Peyer's patch (tissue), 4 donors: ENCODE measurements at regions not wholly inside any gene's neighbourhood (a gene's known extent, or its start where the extent isn't known, plus 50 kb on each side); places are given as distances from the start of the nearest gene placed in this dataset.

Experiments used
- DNase-seq, 3 donors: peaks; one replicate each; pipeline ENCODE4 v3.0.0-alpha.2; 2017 to 2019
- H3K27ac ChIP-seq, 4 donors: fragments of 200-600 bp; sonication (generic); one replicate each; pipeline ENCODE4 v1.5.1; 2016 to 2019
- H3K27me3 ChIP-seq, 2 donors: fragments of 200-600 bp; sonication (generic); one replicate each; pipeline ENCODE4 v1.5.1; 2019
- H3K36me3 ChIP-seq, 3 donors: fragments of 200-600 bp; sonication (generic); one replicate each; pipeline ENCODE4 v1.5.1; 2016 to 2019
- H3K4me1 ChIP-seq, 4 donors: fragments of 200-600 bp; sonication (generic); one replicate each; pipeline ENCODE4 v1.5.1; 2016 to 2019
- H3K4me3 ChIP-seq, 4 donors: fragments of 200-600 bp; sonication (generic); 1 replicate in 3 of 4; 2 replicates in 1 of 4; pipeline ENCODE4 v1.5.1; 2016 to 2019; ENCODE audit warnings: mild to moderate bottlenecking in 1 of 4
- H3K9me3 ChIP-seq, 4 donors: fragments of 200-600 bp; sonication (generic); one replicate each; pipeline ENCODE4 v1.5.1; 2016 to 2019; ENCODE audit warnings: mild to moderate bottlenecking in 1 of 4
- POLR2A ChIP-seq, 2 donors: fragments of 450-650 bp; IDR thresholded peaks; one replicate each; pipeline ENCODE4 v1.5.1; 2017; ENCODE audit warnings: antibody characterized with exemption in 2 of 2, mild to moderate bottlenecking in 2 of 2, moderate library complexity in 2 of 2
- small RNA-seq, 2 donors: library from RNA; depleted of rRNA; stranded (forward); fragments of <200 nt; gene quantifications; one replicate each; pipeline ENCODE3, GENCODE V24; 2016
- TF ChIP-seq, protein P1 (sequence below), 6 experiments: fragments of 450-650 bp in 4 of 6; fragments of 200-600 bp in 2 of 6; sonication (generic) in 1 of 6; IDR thresholded peaks; one replicate each; pipeline ENCODE4 v1.5.1; 2017 to 2019; ENCODE audit warnings: antibody characterized with exemption in 6 of 6, mild to moderate bottlenecking in 3 of 6, moderate library complexity in 1 of 6

GRCh38 chr6:99013145-99013544 is 65.4 kb upstream of the FBXL4 start:
- no peaks in the 10 kb centered on the region for H3K4me1 ChIP-seq
- no peaks in the 10 kb centered on the region for H3K27me3 ChIP-seq
- H3K9me3 ChIP-seq = no peaks in the 10 kb centered on the region
- no peak for DNase-seq
- H3K4me3 ChIP-seq = no peak overlapping the region
- TF ChIP-seq POLR2A (IDR thresholded peaks at IDR 0.05) = no peak
- TF ChIP-seq, protein P1, sequence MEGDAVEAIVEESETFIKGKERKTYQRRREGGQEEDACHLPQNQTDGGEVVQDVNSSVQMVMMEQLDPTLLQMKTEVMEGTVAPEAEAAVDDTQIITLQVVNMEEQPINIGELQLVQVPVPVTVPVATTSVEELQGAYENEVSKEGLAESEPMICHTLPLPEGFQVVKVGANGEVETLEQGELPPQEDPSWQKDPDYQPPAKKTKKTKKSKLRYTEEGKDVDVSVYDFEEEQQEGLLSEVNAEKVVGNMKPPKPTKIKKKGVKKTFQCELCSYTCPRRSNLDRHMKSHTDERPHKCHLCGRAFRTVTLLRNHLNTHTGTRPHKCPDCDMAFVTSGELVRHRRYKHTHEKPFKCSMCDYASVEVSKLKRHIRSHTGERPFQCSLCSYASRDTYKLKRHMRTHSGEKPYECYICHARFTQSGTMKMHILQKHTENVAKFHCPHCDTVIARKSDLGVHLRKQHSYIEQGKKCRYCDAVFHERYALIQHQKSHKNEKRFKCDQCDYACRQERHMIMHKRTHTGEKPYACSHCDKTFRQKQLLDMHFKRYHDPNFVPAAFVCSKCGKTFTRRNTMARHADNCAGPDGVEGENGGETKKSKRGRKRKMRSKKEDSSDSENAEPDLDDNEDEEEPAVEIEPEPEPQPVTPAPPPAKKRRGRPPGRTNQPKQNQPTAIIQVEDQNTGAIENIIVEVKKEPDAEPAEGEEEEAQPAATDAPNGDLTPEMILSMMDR (IDR thresholded peaks at IDR 0.05) = no peak
- H3K36me3 ChIP-seq = no peaks in the 10 kb centered on the region
- no peak overlapping the region for H3K27ac ChIP-seq

GRCh38 chr6:99011151-99011550 is 63.4 kb upstream of the FBXL4 start:
- H3K4me1 ChIP-seq = no peaks in the 10 kb centered on the region
- H3K4me3 ChIP-seq = no peak overlapping the region
- no peak for DNase-seq
- no peaks in the 10 kb centered on the region for H3K9me3 ChIP-seq
- H3K36me3 ChIP-seq = no peaks in the 10 kb centered on the region
- H3K27ac ChIP-seq = no peak overlapping the region
- no peaks in the 10 kb centered on the region for H3K27me3 ChIP-seq
- TF ChIP-seq, protein P1 (IDR thresholded peaks at IDR 0.05) = no peak
- TF ChIP-seq POLR2A (IDR thresholded peaks at IDR 0.05) = no peak

GRCh38 chr6:99002831-99003230 is 55.1 kb upstream of the FBXL4 start:
- no peaks in the 10 kb centered on the region for H3K4me1 ChIP-seq
- H3K36me3 ChIP-seq = no peaks in the 10 kb centered on the region
- no peak overlapping the region for H3K4me3 ChIP-seq
- DNase-seq = no peak
- no peak overlapping the region for H3K27ac ChIP-seq
- H3K9me3 ChIP-seq = no peaks in the 10 kb centered on the region
- no peaks in the 10 kb centered on the region for H3K27me3 ChIP-seq
- TF ChIP-seq POLR2A (IDR thresholded peaks at IDR 0.05) = no peak
- TF ChIP-seq, protein P1 (IDR thresholded peaks at IDR 0.05) = no peak

DNA sequence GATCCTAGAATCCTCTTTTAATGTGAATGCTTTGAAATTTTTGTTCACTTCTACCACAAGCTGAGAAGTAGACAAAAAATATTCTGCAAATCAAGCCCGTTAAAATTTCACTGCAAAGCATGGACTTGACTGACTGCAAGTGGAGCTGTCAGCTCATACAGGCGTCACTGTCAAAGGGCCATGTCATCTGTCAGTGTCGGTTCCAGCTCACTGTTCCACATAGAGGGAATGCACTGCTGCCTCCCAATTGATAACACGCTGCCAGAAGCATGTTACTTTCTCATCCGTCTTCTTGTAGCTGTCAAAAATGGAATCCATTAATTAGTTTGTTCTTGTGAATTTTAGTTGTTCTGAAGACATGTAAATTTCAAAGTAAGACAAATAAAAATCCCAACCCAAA is 50.4 kb upstream of the FBXL4 start:
- no peak overlapping the region for H3K4me3 ChIP-seq

More for the DNA sequence above, 50.4 kb upstream of the FBXL4 start:
- H3K4me1 ChIP-seq = no peaks in the 10 kb centered on the region
- TF ChIP-seq, protein P1 (IDR thresholded peaks at IDR 0.05) = no peak
- DNase-seq = no peak
- no peaks in the 10 kb centered on the region for H3K36me3 ChIP-seq
- H3K27me3 ChIP-seq = no peaks in the 10 kb centered on the region
- H3K9me3 ChIP-seq = no peaks in the 10 kb centered on the region
- no peak overlapping the region for H3K27ac ChIP-seq

Small RNA genes lying in the stretch of these regions (small RNA-seq; reads per million reads assigned to genes)
- 0 reads per million in 2 donors for gene MIR548AI
